Neural cell (in vitro differentiated cells): ENCODE measurements at regions not wholly inside any gene's neighbourhood (a gene's known extent, or its start where the extent isn't known, plus 50 kb on each side); places are given as distances from the start of the nearest gene placed in this dataset.
A peak's percentile ranks its signal among the peaks of the same experiment; 100 is the strongest.

ENCODE experiments used
- EP300 ChIP-seq: fragments of 450-650 bp; conservative IDR thresholded peaks from 2 replicates; pipeline ENCODE4 v1.6.1; 2014; ENCODE audit warnings: antibody characterized with exemption, mild to moderate bottlenecking, moderate library complexity; ENCODE audit not compliant: poor library complexity, severe bottlenecking
- EZH2 ChIP-seq: fragments of 200-600, 300-800 bp; shearing (Covaris generic), sonication (generic); IDR thresholded peaks from 2 replicates; pipeline ENCODE4 v1.6.1; 2014; ENCODE audit warnings: antibody characterized with exemption, low read length, borderline replicate concordance, mild to moderate bottlenecking; ENCODE audit not compliant: insufficient read depth, poor library complexity, severe bottlenecking
- MXI1 ChIP-seq: fragments of 450-650 bp; conservative IDR thresholded peaks from 2 replicates; pipeline ENCODE4 v1.6.1; 2014; ENCODE audit warnings: antibody characterized with exemption, mild to moderate bottlenecking; ENCODE audit not compliant: poor library complexity, severe bottlenecking
- POLR2AphosphoS5 ChIP-seq: IDR thresholded peaks from 2 replicates; pipeline ENCODE4 v1.6.1; 2012
- RAD21 ChIP-seq: fragments of 450-650 bp; conservative IDR thresholded peaks from 2 replicates; pipeline ENCODE4 v1.6.1; 2014; ENCODE audit warnings: antibody characterized with exemption, mild to moderate bottlenecking, moderate library complexity
- SMC3 ChIP-seq: fragments of 450-650 bp; conservative IDR thresholded peaks from 2 replicates; pipeline ENCODE4 v1.6.1; 2014; ENCODE audit warnings: antibody characterized with exemption, mild to moderate bottlenecking, moderate library complexity; ENCODE audit not compliant: poor library complexity
- TF ChIP-seq, protein P1 (sequence below): fragments of 450-650 bp; IDR thresholded peaks from 2 replicates; pipeline ENCODE4 v1.5.1; 2014; ENCODE audit warnings: antibody characterized with exemption, mild to moderate bottlenecking, moderate library complexity; ENCODE audit not compliant: poor library complexity, severe bottlenecking

DNA sequence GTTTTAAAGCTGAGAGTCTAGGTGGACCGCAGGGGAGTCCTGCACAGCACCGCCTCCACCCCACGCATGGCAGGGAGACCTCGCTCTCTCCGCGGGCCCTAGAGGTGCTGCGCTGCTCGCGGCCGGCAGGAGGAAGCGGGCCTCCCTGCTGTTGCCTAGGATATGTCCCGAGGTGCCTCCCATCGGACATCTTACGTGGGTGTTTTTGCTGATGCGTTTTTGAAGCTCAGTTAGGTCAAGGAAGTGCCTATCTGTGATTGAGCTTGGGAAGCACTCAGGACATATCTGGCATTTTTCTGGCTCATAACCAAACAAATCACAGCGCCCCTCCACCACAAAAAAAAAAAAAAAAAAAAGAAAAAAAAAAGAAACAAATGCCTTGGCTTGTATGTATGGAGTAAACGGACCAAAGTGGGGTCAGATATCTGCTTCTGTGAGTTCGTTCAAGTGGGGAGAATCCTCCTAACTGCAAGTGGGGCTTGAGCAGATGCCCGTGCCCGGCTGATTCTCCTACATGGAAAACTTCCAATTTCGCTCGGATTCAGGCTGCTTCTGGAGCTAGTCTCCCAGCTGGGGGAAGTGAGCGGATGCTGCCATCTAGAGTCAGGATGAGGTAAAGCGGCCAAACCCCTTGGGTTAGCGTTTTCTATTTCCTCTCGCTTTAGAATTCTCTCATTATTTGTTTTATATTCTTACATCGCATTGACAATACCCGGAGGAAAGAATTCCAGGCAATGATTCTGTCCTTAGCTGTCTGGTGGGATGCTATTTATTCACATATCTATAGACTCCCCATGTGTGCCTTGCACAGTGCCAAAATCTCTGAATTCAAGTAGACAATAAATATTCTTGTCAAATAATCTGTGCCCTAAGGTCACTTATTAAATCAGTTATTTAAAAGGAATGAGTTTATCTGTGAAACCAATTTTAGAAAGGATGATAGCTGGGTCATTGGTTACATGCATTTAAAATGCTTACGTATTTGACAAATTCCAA is 95.3 kb downstream of the CD8B2 start:
- TF ChIP-seq, protein P1, sequence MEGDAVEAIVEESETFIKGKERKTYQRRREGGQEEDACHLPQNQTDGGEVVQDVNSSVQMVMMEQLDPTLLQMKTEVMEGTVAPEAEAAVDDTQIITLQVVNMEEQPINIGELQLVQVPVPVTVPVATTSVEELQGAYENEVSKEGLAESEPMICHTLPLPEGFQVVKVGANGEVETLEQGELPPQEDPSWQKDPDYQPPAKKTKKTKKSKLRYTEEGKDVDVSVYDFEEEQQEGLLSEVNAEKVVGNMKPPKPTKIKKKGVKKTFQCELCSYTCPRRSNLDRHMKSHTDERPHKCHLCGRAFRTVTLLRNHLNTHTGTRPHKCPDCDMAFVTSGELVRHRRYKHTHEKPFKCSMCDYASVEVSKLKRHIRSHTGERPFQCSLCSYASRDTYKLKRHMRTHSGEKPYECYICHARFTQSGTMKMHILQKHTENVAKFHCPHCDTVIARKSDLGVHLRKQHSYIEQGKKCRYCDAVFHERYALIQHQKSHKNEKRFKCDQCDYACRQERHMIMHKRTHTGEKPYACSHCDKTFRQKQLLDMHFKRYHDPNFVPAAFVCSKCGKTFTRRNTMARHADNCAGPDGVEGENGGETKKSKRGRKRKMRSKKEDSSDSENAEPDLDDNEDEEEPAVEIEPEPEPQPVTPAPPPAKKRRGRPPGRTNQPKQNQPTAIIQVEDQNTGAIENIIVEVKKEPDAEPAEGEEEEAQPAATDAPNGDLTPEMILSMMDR, result peak; percentile 91
- TF ChIP-seq MXI1 (no peak), SMC3 (peak; percentile 83), RAD21 (peak; percentile 91), EP300 (no peak), EZH2 (no peak), POLR2AphosphoS5 (no peak)
